SU-DHL-6 (cell line): ENCODE measurements at regions not wholly inside any gene's neighbourhood (a gene's known extent, or its start where the extent isn't known, plus 50 kb on each side); places are given as distances from the start of the nearest gene placed in this dataset.

ENCODE experiments used
- H2AFZ ChIP-seq: fragments of 200-600 bp; sonication (generic); 2 replicates; pipeline ENCODE4 v1.6.1; 2014; ENCODE audit warnings: low read depth, mild to moderate bottlenecking, moderate library complexity, mixed read lengths, antibody characterized with exemption, low read length; ENCODE audit not compliant: severe bottlenecking
- H3F3A ChIP-seq: fragments of 200-600 bp; shearing (Covaris generic); 2 replicates; pipeline ENCODE4 v1.6.0; 2016; ENCODE audit warnings: antibody characterized with exemption, mild to moderate bottlenecking; ENCODE audit not compliant: insufficient read depth
- H3K27ac ChIP-seq: fragments of 200-600 bp; sonication (generic); 2 replicates; pipeline ENCODE4 v1.5.1; 2016; ENCODE audit warnings: low read depth, mild to moderate bottlenecking, low read length, moderate library complexity, mixed read lengths
- H3K27me3 ChIP-seq: fragments of 200-600 bp; sonication (generic), shearing (Covaris generic); 2 replicates; pipeline ENCODE4 v1.6.0; 2014; ENCODE audit warnings: mild to moderate bottlenecking, low read length
- H3K36me3 ChIP-seq: fragments of 200-600 bp; sonication (generic); 2 replicates; pipeline ENCODE4 v1.6.1; 2014; ENCODE audit warnings: mild to moderate bottlenecking, low read length, mixed read lengths
- H3K4me2 ChIP-seq: fragments of 300-600, 200-600 bp; shearing (Covaris generic), sonication (generic); 2 replicates; pipeline ENCODE4 v1.6.0; 2014; ENCODE audit warnings: low read length, low read depth, mild to moderate bottlenecking; ENCODE audit not compliant: poor library complexity, severe bottlenecking
- H3K4me3 ChIP-seq: fragments of 200-600 bp; sonication (generic); 2 replicates; pipeline ENCODE4 v1.5.1; 2014; ENCODE audit warnings: antibody characterized with exemption, low read length, mild to moderate bottlenecking, mixed read lengths; ENCODE audit not compliant: insufficient read depth, poor library complexity, severe bottlenecking
- H3K79me2 ChIP-seq: fragments of 200-600 bp; sonication (generic); 2 replicates; pipeline ENCODE4 v1.6.1; 2014; ENCODE audit warnings: mild to moderate bottlenecking, low read length, moderate library complexity; ENCODE audit not compliant: insufficient read depth
- H3K9ac ChIP-seq: fragments of 200-600 bp; sonication (generic); 2 replicates; pipeline ENCODE4 v1.7.0; 2014; ENCODE audit warnings: mild to moderate bottlenecking, low read length
- H3K9me2 ChIP-seq: fragments of 200-600 bp; sonication (generic); replicated peaks from 2 replicates; pipeline ENCODE4 v1.6.1; 2014; ENCODE audit warnings: low read length; ENCODE audit not compliant: insufficient read depth
- H3K9me3 ChIP-seq: fragments of 200-600 bp; sonication (generic); 2 replicates; pipeline ENCODE4 v1.6.1; 2014; ENCODE audit warnings: low read length, mixed read lengths; ENCODE audit not compliant: insufficient read depth
- H4K20me1 ChIP-seq: fragments of 200-600 bp; sonication (generic); 2 replicates; pipeline ENCODE4 v1.6.1; 2014; ENCODE audit warnings: low read depth, mild to moderate bottlenecking, antibody characterized with exemption, low read length, moderate library complexity, mixed read lengths
- EZH2phosphoT487 ChIP-seq: fragments of 200-600 bp; sonication (generic), shearing (Covaris generic); conservative IDR thresholded peaks from 2 replicates; pipeline ENCODE4 v1.6.1; 2018; ENCODE audit warnings: mild to moderate bottlenecking, antibody characterized with exemption, low read length, moderate library complexity, mixed read lengths
- TF ChIP-seq, protein P1 (sequence below): fragments of 200-600 bp; sonication (generic); IDR thresholded peaks from one replicate; pipeline ENCODE4 v1.5.1; 2017; ENCODE audit warnings: antibody characterized with exemption, mild to moderate bottlenecking, low read length, moderate library complexity; ENCODE audit not compliant: insufficient read depth, poor library complexity, severe bottlenecking

DNA sequence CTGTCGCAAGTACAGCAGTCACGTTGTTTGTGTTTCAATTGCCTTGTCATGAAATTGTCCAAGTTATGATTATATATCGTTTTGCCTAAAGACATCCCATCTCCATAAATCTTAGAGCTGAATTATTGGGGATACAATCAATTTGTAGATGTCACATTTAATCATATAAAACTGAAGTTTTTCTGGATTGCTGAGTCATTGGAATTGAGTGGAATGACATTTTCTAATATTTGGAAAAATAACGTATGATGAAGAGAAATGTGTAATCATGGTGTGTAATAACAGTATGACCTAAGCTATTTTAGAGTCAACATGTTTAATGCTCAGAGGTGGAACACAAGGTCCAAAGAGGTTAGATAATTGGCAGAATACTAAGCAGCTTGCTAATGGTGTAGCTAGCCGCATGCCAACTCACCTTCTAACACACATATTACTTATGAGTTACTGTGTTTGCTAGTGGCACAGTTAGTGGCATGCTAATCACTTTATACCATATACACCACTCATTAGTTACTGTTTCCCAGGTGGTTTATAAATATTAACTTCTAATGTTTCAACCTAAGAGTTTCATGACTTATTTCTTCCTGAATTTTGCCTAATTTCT lies 473.1 kb upstream of the GRAMD2B start:
- Histone ChIP-seq H2AFZ (no peak overlapping the region), H3F3A (no peaks in the 10 kb centered on the region), H3K4me2 (no peak overlapping the region), H3K9ac (no peak overlapping the region), H3K36me3 (no peaks in the 10 kb centered on the region), H3K27me3 (no peaks in the 10 kb centered on the region), H3K79me2 (no peaks in the 10 kb centered on the region), H3K9me3 (no peaks in the 10 kb centered on the region), H3K4me3 (no peak overlapping the region), H3K27ac (no peak overlapping the region), H4K20me1 (no peaks in the 10 kb centered on the region), H3K9me2 (no peaks in the 10 kb centered on the region)
- TF ChIP-seq, protein P1, sequence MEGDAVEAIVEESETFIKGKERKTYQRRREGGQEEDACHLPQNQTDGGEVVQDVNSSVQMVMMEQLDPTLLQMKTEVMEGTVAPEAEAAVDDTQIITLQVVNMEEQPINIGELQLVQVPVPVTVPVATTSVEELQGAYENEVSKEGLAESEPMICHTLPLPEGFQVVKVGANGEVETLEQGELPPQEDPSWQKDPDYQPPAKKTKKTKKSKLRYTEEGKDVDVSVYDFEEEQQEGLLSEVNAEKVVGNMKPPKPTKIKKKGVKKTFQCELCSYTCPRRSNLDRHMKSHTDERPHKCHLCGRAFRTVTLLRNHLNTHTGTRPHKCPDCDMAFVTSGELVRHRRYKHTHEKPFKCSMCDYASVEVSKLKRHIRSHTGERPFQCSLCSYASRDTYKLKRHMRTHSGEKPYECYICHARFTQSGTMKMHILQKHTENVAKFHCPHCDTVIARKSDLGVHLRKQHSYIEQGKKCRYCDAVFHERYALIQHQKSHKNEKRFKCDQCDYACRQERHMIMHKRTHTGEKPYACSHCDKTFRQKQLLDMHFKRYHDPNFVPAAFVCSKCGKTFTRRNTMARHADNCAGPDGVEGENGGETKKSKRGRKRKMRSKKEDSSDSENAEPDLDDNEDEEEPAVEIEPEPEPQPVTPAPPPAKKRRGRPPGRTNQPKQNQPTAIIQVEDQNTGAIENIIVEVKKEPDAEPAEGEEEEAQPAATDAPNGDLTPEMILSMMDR, result no peak
- no peak for TF ChIP-seq EZH2phosphoT487

GRCh38 chr5:125961150-125961549 lies 462.1 kb upstream of the GRAMD2B start:
- Histone ChIP-seq H3K9me3 (no peaks in the 10 kb centered on the region), H3K4me3 (no peak overlapping the region), H3K36me3 (no peaks in the 10 kb centered on the region), H3K79me2 (no peaks in the 10 kb centered on the region), H3K27me3 (no peaks in the 10 kb centered on the region), H3K4me2 (no peak overlapping the region), H2AFZ (no peak overlapping the region), H3K9ac (no peak overlapping the region), H3K27ac (no peak overlapping the region), H3F3A (no peaks in the 10 kb centered on the region), H4K20me1 (no peaks in the 10 kb centered on the region), H3K9me2 (no peaks in the 10 kb centered on the region)
- no peak for TF ChIP-seq EZH2phosphoT487
- TF ChIP-seq, protein P1, result no peak

DNA sequence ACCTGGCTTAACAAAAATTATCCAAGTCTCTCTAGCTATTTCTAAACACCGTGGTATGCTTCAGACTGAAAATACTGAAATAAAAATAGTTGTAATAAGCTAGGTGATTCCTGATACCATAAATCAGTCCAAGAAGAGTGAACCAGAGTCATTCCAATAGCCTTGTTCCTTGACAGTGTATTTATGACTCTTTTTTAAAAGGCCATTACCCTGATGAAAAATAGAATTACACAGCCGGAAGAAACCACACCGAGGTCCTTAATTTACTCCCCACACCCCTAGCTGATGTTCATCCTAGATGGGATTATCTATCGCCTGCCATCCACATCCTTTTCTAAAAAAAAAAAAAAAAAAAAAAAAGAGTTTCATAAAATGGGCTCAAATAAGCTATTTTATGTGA lies 457.6 kb upstream of the GRAMD2B start:
- Histone ChIP-seq H3K27ac (no peak overlapping the region), H3K9me2 (no peaks in the 10 kb centered on the region)
- TF ChIP-seq EZH2phosphoT487, result no peak
- TF ChIP-seq, protein P1, result no peak

More for the DNA sequence above, 457.6 kb upstream of the GRAMD2B start:
- Histone ChIP-seq H3K36me3 (no peaks in the 10 kb centered on the region), H3K4me3 (no peak overlapping the region), H3K79me2 (no peaks in the 10 kb centered on the region), H2AFZ (no peak overlapping the region), H3K4me2 (no peak overlapping the region), H3K9ac (no peak overlapping the region), H3K9me3 (no peaks in the 10 kb centered on the region), H3F3A (no peaks in the 10 kb centered on the region), H3K27me3 (no peaks in the 10 kb centered on the region), H4K20me1 (no peaks in the 10 kb centered on the region)
